ENCODE measurements at regions not wholly inside any gene's neighbourhood (a gene's known extent, or its start where the extent isn't known, plus 50 kb on each side); places are given as distances from the start of the nearest gene placed in this dataset.

DNA sequence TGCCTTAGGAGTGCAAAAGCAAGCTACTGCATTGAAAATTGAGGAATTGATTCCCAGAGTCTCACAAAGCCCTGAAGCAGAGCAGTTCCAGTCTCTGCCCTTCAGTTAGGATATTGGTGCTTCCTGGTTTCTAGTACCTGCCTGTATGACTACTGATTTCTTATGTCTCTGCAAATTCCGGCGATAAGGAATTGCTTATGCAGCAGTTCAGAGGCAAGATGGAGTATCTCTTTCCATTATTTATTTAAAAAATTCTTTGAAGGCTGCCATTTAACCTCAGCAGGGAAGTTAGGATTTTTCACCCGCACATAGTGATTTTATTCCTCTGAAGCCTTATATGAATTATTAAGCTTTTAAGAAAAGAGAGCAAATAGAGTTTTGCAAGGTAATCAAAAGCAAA, 184.9 kb upstream of the SSTR1 start:
- no peak overlapping the region for H3K27ac ChIP-seq
- H3K9me3 ChIP-seq = peaks cover 0 to 3% of the 10 kb centered on the region in 2 donors
- no peak for TF ChIP-seq POLR2A (IDR thresholded peaks at IDR 0.05)
- TF ChIP-seq, protein P1, sequence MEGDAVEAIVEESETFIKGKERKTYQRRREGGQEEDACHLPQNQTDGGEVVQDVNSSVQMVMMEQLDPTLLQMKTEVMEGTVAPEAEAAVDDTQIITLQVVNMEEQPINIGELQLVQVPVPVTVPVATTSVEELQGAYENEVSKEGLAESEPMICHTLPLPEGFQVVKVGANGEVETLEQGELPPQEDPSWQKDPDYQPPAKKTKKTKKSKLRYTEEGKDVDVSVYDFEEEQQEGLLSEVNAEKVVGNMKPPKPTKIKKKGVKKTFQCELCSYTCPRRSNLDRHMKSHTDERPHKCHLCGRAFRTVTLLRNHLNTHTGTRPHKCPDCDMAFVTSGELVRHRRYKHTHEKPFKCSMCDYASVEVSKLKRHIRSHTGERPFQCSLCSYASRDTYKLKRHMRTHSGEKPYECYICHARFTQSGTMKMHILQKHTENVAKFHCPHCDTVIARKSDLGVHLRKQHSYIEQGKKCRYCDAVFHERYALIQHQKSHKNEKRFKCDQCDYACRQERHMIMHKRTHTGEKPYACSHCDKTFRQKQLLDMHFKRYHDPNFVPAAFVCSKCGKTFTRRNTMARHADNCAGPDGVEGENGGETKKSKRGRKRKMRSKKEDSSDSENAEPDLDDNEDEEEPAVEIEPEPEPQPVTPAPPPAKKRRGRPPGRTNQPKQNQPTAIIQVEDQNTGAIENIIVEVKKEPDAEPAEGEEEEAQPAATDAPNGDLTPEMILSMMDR (IDR thresholded peaks at IDR 0.05) = no peak
- no peak for DNase-seq
- H3K4me3 ChIP-seq = no peak overlapping the region
- no peaks in the 10 kb centered on the region for H3K27me3 ChIP-seq
- H3K4me1 ChIP-seq = no peaks in the 10 kb centered on the region
- intact Hi-C loops (cut with DNase I; ENCODE audit: low total_unique reads) = no loop called here
- H3K36me3 ChIP-seq = no peaks in the 10 kb centered on the region

- Histone ChIP-seq H3K4me1 (no peaks in the 10 kb centered on the region), H3K36me3 (no peaks in the 10 kb centered on the region), H3K9me3 (no peaks in the 10 kb centered on the region), H3K4me3 (no peak overlapping the region), H3K27me3 (no peaks in the 10 kb centered on the region), H3K27ac (no peak overlapping the region)
- no peak for TF ChIP-seq POLR2A (IDR thresholded peaks at IDR 0.05)
- TF ChIP-seq, protein P1 (IDR thresholded peaks at IDR 0.05) = no peak
- intact Hi-C loops (cut with DNase I; ENCODE audit: low total_unique reads) = no loop called here
- no peak for DNase-seq
Measured at GRCh38 chr14:38038171-38038570, 169.5 kb upstream of the SSTR1 start.

GRCh38 chr14:38038986-38039385, 168.7 kb upstream of the SSTR1 start:
- DNase-seq = no peak
- Histone ChIP-seq H3K4me3 (no peak overlapping the region), H3K27ac (no peak overlapping the region), H3K27me3 (no peaks in the 10 kb centered on the region), H3K9me3 (no peaks in the 10 kb centered on the region), H3K36me3 (no peaks in the 10 kb centered on the region), H3K4me1 (no peaks in the 10 kb centered on the region)
- intact Hi-C loops (cut with DNase I; ENCODE audit: low total_unique reads) = no loop called here
- TF ChIP-seq, protein P1 (IDR thresholded peaks at IDR 0.05) = no peak
- TF ChIP-seq POLR2A (IDR thresholded peaks at IDR 0.05) = no peak

- H3K9me3 ChIP-seq = no peaks in the 10 kb centered on the region
- H3K4me3 ChIP-seq = no peak overlapping the region
- no peaks in the 10 kb centered on the region for H3K36me3 ChIP-seq
- TF ChIP-seq POLR2A (IDR thresholded peaks at IDR 0.05) = no peak
- TF ChIP-seq, protein P1 (IDR thresholded peaks at IDR 0.05) = no peak
- intact Hi-C loops (cut with DNase I; ENCODE audit: low total_unique reads) = no loop called here
- DNase-seq = no peak
- no peaks in the 10 kb centered on the region for H3K27me3 ChIP-seq
- H3K27ac ChIP-seq = no peak overlapping the region
- H3K4me1 ChIP-seq = no peaks in the 10 kb centered on the region
Measured at GRCh38 chr14:38039496-38039895, 168.2 kb upstream of the SSTR1 start.

GRCh38 chr14:38040411-38040810, 167.3 kb upstream of the SSTR1 start:
- Histone ChIP-seq H3K4me1 (no peaks in the 10 kb centered on the region), H3K27ac (no peak overlapping the region), H3K9me3 (no peaks in the 10 kb centered on the region), H3K4me3 (no peak overlapping the region), H3K27me3 (no peaks in the 10 kb centered on the region), H3K36me3 (no peaks in the 10 kb centered on the region)
- no peak for DNase-seq
- intact Hi-C loops (cut with DNase I; ENCODE audit: low total_unique reads) = no loop called here
- TF ChIP-seq, protein P1 (IDR thresholded peaks at IDR 0.05) = no peak
- TF ChIP-seq POLR2A (IDR thresholded peaks at IDR 0.05) = no peak

Data from uterus (tissue), 3 donors.